GM12878 (cell line): ENCODE measurements at regions not wholly inside any gene's neighbourhood (a gene's known extent, or its start where the extent isn't known, plus 50 kb on each side); places are given as distances from the start of the nearest gene placed in this dataset.

ENCODE experiments used
- ATAC-seq: fragments of 200-7000 bp; cut with Tn5 transposase; 3 replicates; pipeline ENCODE4 v1.9.1; 2020; ENCODE audit warnings: mild to moderate bottlenecking, moderate library complexity
- BruUV-seq: library from RNA; stranded (reverse); fragments of 400-500 nt; replicated peaks from 2 replicates; lab custom pipeline; 2021; lab: Mats Ljungman, UMichigan
- CTCF ChIA-PET: fragments of 300-600 bp; sonication (Branson Sonifier 250); formaldehyde crosslinking; extraction: SDS; loops from one replicate; lab custom pipeline; 2021; ENCODE audit warnings: inconsistent platforms; lab: Yijun Ruan, JAX
- POLR2A ChIA-PET: fragments of 350-600 bp; formaldehyde crosslinking; extraction: SDS; loops from one replicate; lab custom pipeline; 2021; ENCODE audit warnings: inconsistent platforms; lab: Charles Lee
- RAD21 ChIA-PET: fragments of 300-600 bp; sonication (Branson Sonifier 250); formaldehyde crosslinking; loops from one replicate; lab custom pipeline; 2023; ENCODE audit warnings: antibody characterized with exemption; ENCODE audit not compliant: unreplicated experiment; lab: Charles Lee
- SMC1A ChIA-PET: fragments of 300-600 bp; sonication (Branson Sonifier 250); formaldehyde crosslinking; loops from one replicate; lab custom pipeline; 2023; ENCODE audit not compliant: unreplicated experiment, uncharacterized antibody; lab: Charles Lee
- DNase-seq: peaks from one replicate; pipeline ENCODE4 v3.0.0-alpha.2; 2011; ENCODE audit warnings: low read depth, low spot score
- FAIRE-seq: peaks from 3 replicates; lab custom pipeline; 2011; peaks lifted over from hg19 to GRCh38; lab: Jason Lieb, UNC
- H2AFZ ChIP-seq: 2 replicates; pipeline ENCODE4 v1.6.0; 2011; ENCODE audit warnings: low read depth, low read length, control low read depth; ENCODE audit not compliant: control insufficient read depth
- H3K27ac ChIP-seq: 2 replicates; pipeline ENCODE4 v1.5.1; 2011; ENCODE audit warnings: control low read depth; ENCODE audit not compliant: control insufficient read depth, insufficient read depth
- H3K27me3 ChIP-seq, 2 experiments: replicated peaks in 1 of 2; 2 replicates each; pipeline versions ENCODE4 v1.6.0 to v1.6.1; 2011; ENCODE audit warnings: low read length in 1 of 2; ENCODE audit not compliant: control insufficient read depth in 2 of 2, insufficient read depth in 2 of 2
- H3K36me3 ChIP-seq, 2 experiments: 2 replicates each; pipeline ENCODE4 v1.5.1; 2011; ENCODE audit warnings: low read length in 1 of 2; ENCODE audit not compliant: control insufficient read depth in 2 of 2, insufficient read depth in 2 of 2
- H3K4me1 ChIP-seq: 2 replicates; pipeline ENCODE4 v1.6.1; 2011; ENCODE audit warnings: mild to moderate bottlenecking, low read length, moderate library complexity, mixed read lengths; ENCODE audit not compliant: control insufficient read depth, insufficient read depth
- H3K4me2 ChIP-seq: 2 replicates; pipeline ENCODE4 v1.6.0; 2011; ENCODE audit warnings: control low read depth; ENCODE audit not compliant: control insufficient read depth, insufficient read depth
- H3K4me3 ChIP-seq: fragments of 200-600 bp; sonication (generic); 2 replicates; pipeline ENCODE4 v1.5.1; 2016
- H3K79me2 ChIP-seq: 2 replicates; pipeline ENCODE4 v1.6.0; 2011; ENCODE audit warnings: low read length; ENCODE audit not compliant: control insufficient read depth, insufficient read depth
- H3K9ac ChIP-seq: 2 replicates; pipeline ENCODE4 v1.8.0; 2011; ENCODE audit warnings: low read length, control low read depth, mixed read lengths; ENCODE audit not compliant: control insufficient read depth, insufficient read depth
- H3K9me3 ChIP-seq: replicated peaks from 3 replicates; pipeline ENCODE4 v1.5.1; 2011; ENCODE audit warnings: mild to moderate bottlenecking, low read length; ENCODE audit not compliant: control insufficient read depth, insufficient read depth
- H4K20me1 ChIP-seq: 2 replicates; pipeline ENCODE4 v1.6.0; 2011; ENCODE audit not compliant: control insufficient read depth, insufficient read depth
- ATF7 ChIP-seq: fragments of 450-650 bp; IDR thresholded peaks from 2 replicates; pipeline ENCODE4 v1.6.1; 2016; ENCODE audit warnings: low read depth, mild to moderate bottlenecking
- BRCA1 ChIP-seq: IDR thresholded peaks from 2 replicates; pipeline ENCODE4 v1.6.1; 2011; ENCODE audit warnings: low read depth, low read length, improper control_type of control experiment
- CHD1 ChIP-seq: IDR thresholded peaks from 2 replicates; pipeline ENCODE4 v1.6.1; 2012; ENCODE audit warnings: low read depth, low read length, improper control_type of control experiment
- JUNB ChIP-seq: IDR thresholded peaks from 2 replicates; pipeline ENCODE4 v1.6.1; 2016; ENCODE audit warnings: antibody characterized with exemption, mild to moderate bottlenecking
- NR2C1 ChIP-seq: fragments of 450-650 bp; IDR thresholded peaks from 2 replicates; pipeline ENCODE4 v1.6.1; 2017; ENCODE audit warnings: antibody characterized with exemption, mild to moderate bottlenecking, moderate library complexity
- PAX8 ChIP-seq: fragments of 450-650 bp; IDR thresholded peaks from 2 replicates; pipeline ENCODE4 v1.6.1; 2017; ENCODE audit warnings: mild to moderate bottlenecking, moderate library complexity
- PBX3 ChIP-seq: IDR thresholded peaks from 2 replicates; pipeline ENCODE4 v1.6.1; 2011; ENCODE audit warnings: mild to moderate bottlenecking, low read depth, low read length, moderate library complexity; ENCODE audit not compliant: insufficient replicate concordance
- RCOR1 ChIP-seq: conservative IDR thresholded peaks from 2 replicates; pipeline ENCODE4 v1.6.1; 2012; ENCODE audit warnings: low read depth, low read length, improper control_type of control experiment
- SMAD5 ChIP-seq: IDR thresholded peaks from 2 replicates; pipeline ENCODE4 v1.6.1; 2016; ENCODE audit warnings: antibody characterized with exemption, low read depth
- SP1 ChIP-seq: IDR thresholded peaks from one replicate; pipeline ENCODE4 v1.6.1; 2011; ENCODE audit warnings: low read depth, low read length
- SUPT20H ChIP-seq: IDR thresholded peaks from 2 replicates; pipeline ENCODE4 v1.6.1; 2011; ENCODE audit warnings: low read depth, mild to moderate bottlenecking, low read length, moderate library complexity, borderline replicate concordance; ENCODE audit not compliant: control insufficient read depth
- YBX1 ChIP-seq: fragments of 450-650 bp; IDR thresholded peaks from 2 replicates; pipeline ENCODE4 v1.6.1; 2016; ENCODE audit warnings: antibody characterized with exemption
- ZNF24 ChIP-seq: fragments of 450-650 bp; IDR thresholded peaks from 2 replicates; pipeline ENCODE4 v1.6.1; 2017; ENCODE audit warnings: antibody characterized with exemption, mild to moderate bottlenecking
- ZNF384 ChIP-seq: IDR thresholded peaks from 2 replicates; pipeline ENCODE4 v1.6.1; 2012; ENCODE audit warnings: low read depth, mild to moderate bottlenecking, low read length, improper control_type of control experiment, borderline replicate concordance
- WGBS: methylation state at CpG from one replicate; pipeline ENCODE4 v1.1.6; 2016; ENCODE audit warnings: low lambda C conversion rate; ENCODE audit not compliant: insufficient replicate concordance, insufficient coverage; ENCODE audit errors: missing lambda C conversion rate; 5-methylcytosine and 5-hydroxymethylcytosine counted together
- in situ Hi-C: fragments of 300-500 bp; cut with MboI; formaldehyde crosslinking; loops from 9 replicates; pipeline ENCODE4 v1.14.3; 2018; ENCODE audit warnings: mixed read lengths
- intact Hi-C: fragments of 100-400 bp; cut with micrococcal nuclease; formaldehyde crosslinking; loops from one replicate; pipeline ENCODE4 v1.14.2; 2022; ENCODE audit not compliant: unreplicated experiment
- TF ChIP-seq, protein P1 (sequence below): fragments of 450-650 bp; IDR thresholded peaks from 2 replicates; pipeline ENCODE4 v1.6.1; 2017; ENCODE audit warnings: mild to moderate bottlenecking, moderate library complexity

DNA sequence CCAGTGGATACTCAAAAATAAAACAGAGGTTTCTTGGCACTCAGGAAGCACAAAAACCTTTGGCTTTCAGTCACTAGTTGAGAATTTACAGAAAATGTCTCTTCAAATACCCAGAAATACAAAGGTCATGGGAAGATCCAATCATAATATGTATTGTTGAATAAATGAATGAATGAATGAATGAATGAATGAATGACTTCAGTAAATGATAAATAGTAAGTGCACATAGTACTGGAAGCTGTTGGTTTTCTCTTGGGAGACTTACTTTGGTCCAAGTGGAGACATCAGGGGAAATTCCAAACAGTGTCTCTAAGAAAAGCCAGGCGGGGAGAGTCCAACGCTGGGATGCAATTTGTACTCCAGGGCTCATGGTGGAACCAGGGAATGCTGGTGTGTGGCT is 261.3 kb upstream of the KLHL29 start:
- CTCF ChIA-PET, result no interaction called here
- Histone ChIP-seq H3K4me2 (no peak overlapping the region), H3K27ac (no peak overlapping the region), H3K9me3 (no peaks in the 10 kb centered on the region), H3K9ac (no peak overlapping the region), H2AFZ (no peak overlapping the region), H3K4me3 (no peak overlapping the region), H3K27me3 (peaks cover 0 to 2% of the 10 kb centered on the region in 2 experiments; a peak in 1 of 4 replicates), H4K20me1 (no peaks in the 10 kb centered on the region), H3K79me2 (no peaks in the 10 kb centered on the region), H3K36me3 (no peaks in the 10 kb centered on the region), H3K4me1 (no peaks in the 10 kb centered on the region)
- WGBS, result 66% methylated on average over 2 of the region's 2 CpGs
- in situ Hi-C loops (no loop called here), intact Hi-C loops (no loop called here)
- RAD21 ChIA-PET, result no interaction called here
- SMC1A ChIA-PET, result interaction anchor here (0.6 to 1.5 kb wide), 3 partner anchors 12 to 281 kb away, joined by 3 to 4 read pairs (median 3); no protein-coding TSS in a partner anchor
- BruUV-seq, result no TSS peak
- POLR2A ChIA-PET, result interaction anchor here (0.6 kb wide), 1 partner anchor 16 kb away, joined by 4 read pairs; no protein-coding TSS in a partner anchor
- DNase-seq (no peak), ATAC-seq (no peak), FAIRE-seq (no peak)
- TF ChIP-seq PAX8, result no peak
- no peak for TF ChIP-seq SUPT20H
- no peak for TF ChIP-seq SMAD5
- no peak for TF ChIP-seq BRCA1
- peak; percentile 94 for TF ChIP-seq ZNF24
- no peak for TF ChIP-seq RCOR1
- TF ChIP-seq SP1, result no peak

DNA sequence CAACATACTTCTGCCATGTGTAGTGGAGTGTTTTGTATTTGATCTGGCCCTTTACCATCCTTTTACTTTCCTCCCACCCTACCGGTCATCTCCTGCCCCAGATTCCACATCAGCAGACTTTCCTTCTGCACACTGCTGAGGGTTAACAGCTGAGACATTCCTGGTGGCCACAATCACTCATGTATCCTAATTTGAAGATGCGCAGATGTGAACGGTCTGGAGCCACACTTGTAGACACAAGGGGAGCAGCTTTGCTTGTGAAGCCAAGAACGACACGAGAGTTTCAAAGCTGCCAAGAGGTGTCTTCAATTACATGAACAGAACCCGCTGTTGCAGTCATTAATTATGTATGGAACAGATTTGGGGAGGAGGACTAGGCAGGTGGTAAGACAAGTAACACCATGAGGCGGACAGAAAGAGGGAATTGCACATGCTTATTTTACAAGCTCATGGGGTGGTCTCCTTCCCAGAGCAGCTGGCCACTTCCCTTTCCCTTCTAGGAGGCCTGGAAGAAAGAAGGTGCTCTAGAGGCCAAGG is 260.7 kb upstream of the KLHL29 start:
- ChIA-PET SMC1A (interaction anchor here (1.3 to 1.5 kb wide), 2 partner anchors 11 to 19 kb away, joined by 3 to 4 read pairs; no protein-coding TSS in a partner anchor), CTCF (no interaction called here), POLR2A (no interaction called here), RAD21 (interaction anchor here (1.2 kb wide), 1 partner anchor 9 kb away, joined by 4 read pairs; no protein-coding TSS in a partner anchor)
- Histone ChIP-seq H3K4me2 (no peak overlapping the region), H3K4me3 (no peak overlapping the region), H4K20me1 (no peaks in the 10 kb centered on the region), H3K9me3 (no peaks in the 10 kb centered on the region), H3K79me2 (no peaks in the 10 kb centered on the region), H3K27me3 (peaks cover 0 to 2% of the 10 kb centered on the region in 2 experiments; a peak in 1 of 4 replicates), H3K9ac (no peak overlapping the region), H3K27ac (no peak overlapping the region), H3K36me3 (no peaks in the 10 kb centered on the region), H2AFZ (no peak overlapping the region), H3K4me1 (no peaks in the 10 kb centered on the region)
- no TSS peak for BruUV-seq
- in situ Hi-C loops (no loop called here), intact Hi-C loops (no loop called here)
- FAIRE-seq, result no peak
- no peak for ATAC-seq
- no peak for DNase-seq
- 26% methylated on average over 7 of the region's 7 CpGs for WGBS
- no peak for TF ChIP-seq NR2C1
- no peak for TF ChIP-seq ZNF384
- no peak for TF ChIP-seq YBX1
- TF ChIP-seq JUNB, result no peak
- no peak for TF ChIP-seq CHD1
- TF ChIP-seq ATF7, result no peak
- TF ChIP-seq PBX3, result no peak
- TF ChIP-seq, protein P1, sequence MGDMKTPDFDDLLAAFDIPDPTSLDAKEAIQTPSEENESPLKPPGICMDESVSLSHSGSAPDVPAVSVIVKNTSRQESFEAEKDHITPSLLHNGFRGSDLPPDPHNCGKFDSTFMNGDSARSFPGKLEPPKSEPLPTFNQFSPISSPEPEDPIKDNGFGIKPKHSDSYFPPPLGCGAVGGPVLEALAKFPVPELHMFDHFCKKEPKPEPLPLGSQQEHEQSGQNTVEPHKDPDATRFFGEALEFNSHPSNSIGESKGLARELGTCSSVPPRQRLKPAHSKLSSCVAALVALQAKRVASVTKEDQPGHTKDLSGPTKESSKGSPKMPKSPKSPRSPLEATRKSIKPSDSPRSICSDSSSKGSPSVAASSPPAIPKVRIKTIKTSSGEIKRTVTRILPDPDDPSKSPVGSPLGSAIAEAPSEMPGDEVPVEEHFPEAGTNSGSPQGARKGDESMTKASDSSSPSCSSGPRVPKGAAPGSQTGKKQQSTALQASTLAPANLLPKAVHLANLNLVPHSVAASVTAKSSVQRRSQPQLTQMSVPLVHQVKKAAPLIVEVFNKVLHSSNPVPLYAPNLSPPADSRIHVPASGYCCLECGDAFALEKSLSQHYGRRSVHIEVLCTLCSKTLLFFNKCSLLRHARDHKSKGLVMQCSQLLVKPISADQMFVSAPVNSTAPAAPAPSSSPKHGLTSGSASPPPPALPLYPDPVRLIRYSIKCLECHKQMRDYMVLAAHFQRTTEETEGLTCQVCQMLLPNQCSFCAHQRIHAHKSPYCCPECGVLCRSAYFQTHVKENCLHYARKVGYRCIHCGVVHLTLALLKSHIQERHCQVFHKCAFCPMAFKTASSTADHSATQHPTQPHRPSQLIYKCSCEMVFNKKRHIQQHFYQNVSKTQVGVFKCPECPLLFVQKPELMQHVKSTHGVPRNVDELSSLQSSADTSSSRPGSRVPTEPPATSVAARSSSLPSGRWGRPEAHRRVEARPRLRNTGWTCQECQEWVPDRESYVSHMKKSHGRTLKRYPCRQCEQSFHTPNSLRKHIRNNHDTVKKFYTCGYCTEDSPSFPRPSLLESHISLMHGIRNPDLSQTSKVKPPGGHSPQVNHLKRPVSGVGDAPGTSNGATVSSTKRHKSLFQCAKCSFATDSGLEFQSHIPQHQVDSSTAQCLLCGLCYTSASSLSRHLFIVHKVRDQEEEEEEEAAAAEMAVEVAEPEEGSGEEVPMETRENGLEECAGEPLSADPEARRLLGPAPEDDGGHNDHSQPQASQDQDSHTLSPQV, result no peak
